ENCODE measurements at regions not wholly inside any gene's neighbourhood (a gene's known extent, or its start where the extent isn't known, plus 50 kb on each side); places are given as distances from the start of the nearest gene placed in this dataset.

DNA sequence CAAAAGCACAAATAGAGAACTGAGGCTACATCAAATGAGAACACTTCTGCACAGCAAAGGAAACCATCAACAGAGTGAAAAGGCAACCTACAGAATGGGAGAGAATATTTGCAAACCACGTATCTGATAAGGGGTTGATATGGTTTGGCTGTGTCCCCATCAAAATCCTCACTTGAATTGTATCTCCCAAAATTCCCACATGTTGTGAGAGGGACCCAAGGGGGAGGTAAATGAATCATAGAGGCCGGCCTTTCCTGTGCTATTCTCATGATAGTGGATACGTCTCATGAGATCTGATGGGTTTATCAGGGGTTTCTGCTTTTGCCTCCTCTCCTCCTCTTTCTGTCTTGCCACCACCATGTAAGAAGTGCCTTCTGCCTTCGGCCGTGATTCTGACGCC, 120.6 kb upstream of the FRMD4A start:
- Histone ChIP-seq H3K79me2 (ENCODE audit: control insufficient read depth, insufficient read depth, low read length) (no peaks in the 10 kb centered on the region), H3K27ac (ENCODE audit: extremely low read depth, low read depth, low read length) (no peak overlapping the region), H3K9me3 (replicated peaks; ENCODE audit: control insufficient read depth, insufficient read depth, low read depth, low read length) (no peaks in the 10 kb centered on the region), H3K4me1 (replicated peaks in 1 of 2; ENCODE audit: control insufficient read depth in 2 of 2, insufficient read depth in 2 of 2, low read length in 2 of 2) (no peaks in the 10 kb centered on the region; a peak in 1 of 5 replicates), H3K27me3 (ENCODE audit: control insufficient read depth in 2 of 2, insufficient read depth in 2 of 2, low read length in 2 of 2) (peaks cover 5 to 18% of the 10 kb centered on the region in 2 experiments; a peak in 2 of 5 replicates), H3K4me2 (ENCODE audit: insufficient read depth, low read length) (no peak overlapping the region), H3K9me1 (ENCODE audit: control insufficient read depth, insufficient read depth, low read length) (no peaks in the 10 kb centered on the region), H2AFZ (ENCODE audit: low read depth, low read length) (no peak overlapping the region), H4K20me1 (replicated peaks; ENCODE audit: control insufficient read depth, insufficient read depth, low read length) (no peaks in the 10 kb centered on the region), H3K9ac (ENCODE audit: insufficient read depth in 1 of 2, low read depth in 2 of 2, low read length in 2 of 2) (no peak overlapping the region), H3K36me3 (ENCODE audit: control insufficient read depth, insufficient read depth, low read length) (no peaks in the 10 kb centered on the region), H3K4me3 (no peak overlapping the region)
- FAIRE-seq, result no peak
- WGBS (ENCODE audit: insufficient coverage, low coverage, missing lambda C conversion rate), result 0% methylated on average over 6 of the region's 6 CpGs
- POLR2A ChIA-PET, result no interaction called here
- in situ Hi-C loops (cut with MboI), result no loop called here
- no peak for ATAC-seq
- CTCF ChIA-PET (ENCODE audit: low intra/inter-chr PET ratio), result no interaction called here
- intact Hi-C loops (cut with micrococcal nuclease), result no loop called here
- no TSS peak for BruUV-seq (replicated peaks)
- DNase-seq (ENCODE audit: extremely low read depth in 1 of 4, low spot score in 3 of 4), result no peak
- TF ChIP-seq RAD21 (CRISPR knock-in tag; conservative IDR thresholded peaks at IDR 0.05 in 1 of 2, IDR thresholded peaks at IDR 0.05 in 1 of 2) (no peak), ZSCAN32 (CRISPR knock-in tag; IDR thresholded peaks at IDR 0.05) (no peak), POU5F1 (IDR thresholded peaks at IDR 0.05; ENCODE audit: borderline replicate concordance, low read depth, low read length, partially characterized antibody) (no peak), SPI1 (IDR thresholded peaks at IDR 0.05; ENCODE audit: borderline replicate concordance, low read depth, low read length) (no peak), TRIM24 (IDR thresholded peaks at IDR 0.05) (no peak), SNRNP70 (optimal IDR thresholded peaks at IDR 0.05; ENCODE audit: low read depth, low read length) (no peak), HDAC1 (IDR thresholded peaks at IDR 0.05) (no peak), RUNX1 (IDR thresholded peaks at IDR 0.05; ENCODE audit: low read depth) (no peak), SMAD1 (IDR thresholded peaks at IDR 0.05; ENCODE audit: low read depth, low read length, partially characterized antibody) (no peak), ILF3 (IDR thresholded peaks at IDR 0.05; ENCODE audit: borderline replicate concordance) (no peak), RBFOX2 (IDR thresholded peaks at IDR 0.05; ENCODE audit: low read depth, low read length) (no peak), RFX5 (IDR thresholded peaks at IDR 0.05; ENCODE audit: low read depth, low read length) (no peak)
- TF ChIP-seq, protein P1, sequence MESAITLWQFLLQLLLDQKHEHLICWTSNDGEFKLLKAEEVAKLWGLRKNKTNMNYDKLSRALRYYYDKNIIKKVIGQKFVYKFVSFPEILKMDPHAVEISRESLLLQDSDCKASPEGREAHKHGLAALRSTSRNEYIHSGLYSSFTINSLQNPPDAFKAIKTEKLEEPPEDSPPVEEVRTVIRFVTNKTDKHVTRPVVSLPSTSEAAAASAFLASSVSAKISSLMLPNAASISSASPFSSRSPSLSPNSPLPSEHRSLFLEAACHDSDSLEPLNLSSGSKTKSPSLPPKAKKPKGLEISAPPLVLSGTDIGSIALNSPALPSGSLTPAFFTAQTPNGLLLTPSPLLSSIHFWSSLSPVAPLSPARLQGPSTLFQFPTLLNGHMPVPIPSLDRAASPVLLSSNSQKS (CRISPR knock-in tag; IDR thresholded peaks at IDR 0.05), result no peak
- TF ChIP-seq, protein P2, sequence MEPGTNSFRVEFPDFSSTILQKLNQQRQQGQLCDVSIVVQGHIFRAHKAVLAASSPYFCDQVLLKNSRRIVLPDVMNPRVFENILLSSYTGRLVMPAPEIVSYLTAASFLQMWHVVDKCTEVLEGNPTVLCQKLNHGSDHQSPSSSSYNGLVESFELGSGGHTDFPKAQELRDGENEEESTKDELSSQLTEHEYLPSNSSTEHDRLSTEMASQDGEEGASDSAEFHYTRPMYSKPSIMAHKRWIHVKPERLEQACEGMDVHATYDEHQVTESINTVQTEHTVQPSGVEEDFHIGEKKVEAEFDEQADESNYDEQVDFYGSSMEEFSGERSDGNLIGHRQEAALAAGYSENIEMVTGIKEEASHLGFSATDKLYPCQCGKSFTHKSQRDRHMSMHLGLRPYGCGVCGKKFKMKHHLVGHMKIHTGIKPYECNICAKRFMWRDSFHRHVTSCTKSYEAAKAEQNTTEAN (CRISPR knock-in tag; IDR thresholded peaks at IDR 0.05), result no peak
- TF ChIP-seq, protein P3, sequence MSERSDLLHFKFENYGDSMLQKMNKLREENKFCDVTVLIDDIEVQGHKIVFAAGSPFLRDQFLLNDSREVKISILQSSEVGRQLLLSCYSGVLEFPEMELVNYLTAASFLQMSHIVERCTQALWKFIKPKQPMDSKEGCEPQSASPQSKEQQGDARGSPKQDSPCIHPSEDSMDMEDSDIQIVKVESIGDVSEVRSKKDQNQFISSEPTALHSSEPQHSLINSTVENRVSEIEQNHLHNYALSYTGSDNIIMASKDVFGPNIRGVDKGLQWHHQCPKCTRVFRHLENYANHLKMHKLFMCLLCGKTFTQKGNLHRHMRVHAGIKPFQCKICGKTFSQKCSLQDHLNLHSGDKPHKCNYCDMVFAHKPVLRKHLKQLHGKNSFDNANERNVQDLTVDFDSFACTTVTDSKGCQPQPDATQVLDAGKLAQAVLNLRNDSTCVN (CRISPR knock-in tag; IDR thresholded peaks at IDR 0.05), result no peak
- TF ChIP-seq, protein P4, sequence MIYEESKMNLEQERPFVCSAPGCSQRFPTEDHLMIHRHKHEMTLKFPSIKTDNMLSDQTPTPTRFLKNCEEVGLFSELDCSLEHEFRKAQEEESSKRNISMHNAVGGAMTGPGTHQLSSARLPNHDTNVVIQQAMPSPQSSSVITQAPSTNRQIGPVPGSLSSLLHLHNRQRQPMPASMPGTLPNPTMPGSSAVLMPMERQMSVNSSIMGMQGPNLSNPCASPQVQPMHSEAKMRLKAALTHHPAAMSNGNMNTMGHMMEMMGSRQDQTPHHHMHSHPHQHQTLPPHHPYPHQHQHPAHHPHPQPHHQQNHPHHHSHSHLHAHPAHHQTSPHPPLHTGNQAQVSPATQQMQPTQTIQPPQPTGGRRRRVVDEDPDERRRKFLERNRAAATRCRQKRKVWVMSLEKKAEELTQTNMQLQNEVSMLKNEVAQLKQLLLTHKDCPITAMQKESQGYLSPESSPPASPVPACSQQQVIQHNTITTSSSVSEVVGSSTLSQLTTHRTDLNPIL (CRISPR knock-in tag; IDR thresholded peaks at IDR 0.05), result no peak

Data from K562 (cell line).